Urinary bladder (tissue), 3 donors: ENCODE measurements at regions not wholly inside any gene's neighbourhood (a gene's known extent, or its start where the extent isn't known, plus 50 kb on each side); places are given as distances from the start of the nearest gene placed in this dataset.

Experiments used
- DNase-seq: peaks from one replicate; pipeline ENCODE4 v3.0.0-alpha.2; 2015; ENCODE audit errors: extremely low spot score
- H3K27ac ChIP-seq: one replicate; pipeline ENCODE4 v1.5.1; 2013; ENCODE audit warnings: low read depth, mild to moderate bottlenecking, moderate library complexity
- H3K36me3 ChIP-seq: one replicate; pipeline ENCODE4 v1.6.1; 2013; ENCODE audit warnings: mild to moderate bottlenecking, moderate library complexity; ENCODE audit not compliant: insufficient read depth
- H3K4me1 ChIP-seq: one replicate; pipeline ENCODE4 v1.6.1; 2013; ENCODE audit warnings: mild to moderate bottlenecking, moderate library complexity; ENCODE audit not compliant: insufficient read depth
- H3K4me3 ChIP-seq: one replicate; pipeline ENCODE4 v1.5.1; 2013; ENCODE audit warnings: low read depth, low read length
- WGBS: extraction: QIAGEN DNeasy Blood & Tissue Kit; methylation state at CpG from one replicate; pipeline ENCODE4 v1.1.7; 2013; 5-methylcytosine and 5-hydroxymethylcytosine counted together
- donor health status: healthy with polysubstance abuse.
- donor health status: healthy.

DNA sequence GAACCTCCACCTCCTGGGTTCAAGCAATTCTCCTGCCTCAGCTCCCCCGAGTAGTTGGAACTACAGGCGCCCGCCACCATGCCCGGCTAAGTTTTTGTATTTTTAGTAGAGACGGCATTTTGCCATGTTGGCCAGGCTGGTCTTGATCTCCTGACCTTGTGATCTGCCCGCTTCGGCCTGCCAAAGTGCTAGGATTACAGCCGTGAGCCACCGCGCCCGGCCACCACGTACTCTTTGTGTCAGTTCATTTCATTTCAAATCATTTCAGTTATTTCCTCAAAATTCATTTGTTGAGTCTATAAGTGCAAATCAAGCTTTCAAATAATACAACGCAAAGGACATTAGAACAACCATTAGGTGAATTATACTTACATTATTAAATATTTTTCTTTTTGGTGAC lies 943.8 kb downstream of the TYW1 start:
- H3K36me3 ChIP-seq: no peaks in the 10 kb centered on the region
- no peak overlapping the region for H3K4me3 ChIP-seq
- H3K27ac ChIP-seq: no peak overlapping the region
- no peaks in the 10 kb centered on the region for H3K4me1 ChIP-seq
- no peak for DNase-seq
- 96% methylated on average over 13 of the region's 13 CpGs for WGBS

DNA sequence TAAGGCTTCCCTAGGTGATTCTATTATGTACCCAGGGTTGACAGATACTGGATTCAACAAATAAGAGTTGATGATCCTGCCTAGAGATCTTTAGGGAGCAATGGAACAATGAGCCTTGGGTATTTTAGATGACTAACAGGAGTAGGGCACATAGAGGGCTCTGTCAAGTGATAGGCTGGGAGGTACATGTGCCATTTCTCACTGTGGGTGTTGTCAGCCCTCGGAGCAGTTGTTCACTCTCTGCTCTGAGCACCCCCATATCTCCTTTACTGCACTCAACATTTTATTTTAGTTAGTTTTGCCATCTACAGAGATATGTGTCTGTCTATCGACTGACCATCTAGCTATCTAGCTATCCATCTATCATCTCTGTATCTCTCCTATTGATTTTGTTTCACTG lies 950.6 kb downstream of the TYW1 start:
- H3K4me3 ChIP-seq: no peak overlapping the region
- WGBS: 90% methylated on average over 2 of the region's 2 CpGs
- H3K27ac ChIP-seq: no peak overlapping the region
- H3K36me3 ChIP-seq: no peaks in the 10 kb centered on the region
- DNase-seq: no peak
- H3K4me1 ChIP-seq: no peaks in the 10 kb centered on the region

DNA sequence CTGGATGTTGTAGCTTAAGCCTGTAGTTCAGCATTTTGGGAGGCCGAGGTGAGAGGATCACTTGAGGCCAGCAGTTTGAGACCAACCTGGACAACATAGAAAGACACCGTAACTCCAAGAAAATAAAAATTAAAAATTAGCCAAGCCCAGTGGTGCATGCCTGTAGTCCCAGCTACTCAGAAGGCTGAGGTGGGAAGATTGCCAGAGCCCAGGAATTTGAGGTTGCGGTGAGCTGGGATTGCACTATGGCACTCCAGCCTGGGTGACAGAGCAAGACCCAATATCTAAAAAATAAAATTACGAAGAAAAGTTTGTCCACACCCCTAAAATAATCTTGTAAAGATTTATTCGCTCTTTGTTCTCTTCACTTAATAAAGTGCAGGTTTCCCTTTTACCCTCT lies 951.0 kb downstream of the TYW1 start:
- H3K27ac ChIP-seq: no peak overlapping the region
- 87% methylated on average over 5 of the region's 5 CpGs for WGBS
- no peak for DNase-seq

DNA sequence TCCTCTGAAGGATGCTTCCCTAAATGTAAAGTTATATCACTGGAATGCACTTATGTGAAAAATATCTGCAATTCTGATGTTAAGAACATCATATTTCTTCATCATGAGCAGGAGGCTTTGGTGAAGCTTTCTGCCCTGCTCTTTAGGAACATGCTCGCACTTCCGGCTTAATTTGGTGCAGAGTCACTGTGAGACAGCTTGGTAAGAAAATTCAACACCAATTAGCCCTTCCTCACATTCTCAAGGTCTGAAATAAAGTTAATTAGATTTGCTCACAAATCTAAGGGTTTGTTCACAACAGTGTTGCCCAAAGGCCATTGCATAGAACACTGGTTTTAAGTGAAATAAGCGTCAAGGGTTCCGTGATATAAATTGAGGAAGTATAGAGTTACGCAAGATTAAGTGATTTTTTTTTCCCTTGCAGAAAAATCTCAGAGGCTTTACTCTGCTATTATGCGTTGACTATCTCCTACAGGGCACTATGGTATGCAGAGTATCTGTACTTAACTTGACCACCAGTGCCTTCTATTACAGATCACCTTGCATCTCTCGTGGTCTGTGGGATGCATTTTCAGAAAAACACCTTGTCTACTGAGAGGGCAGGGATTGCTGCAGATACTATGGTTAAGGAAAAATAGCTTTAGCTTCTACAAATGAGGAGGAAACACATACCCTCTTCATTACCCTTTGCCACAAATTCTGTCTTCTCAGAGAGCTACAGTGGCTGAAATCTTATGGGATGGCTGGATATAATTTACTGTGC lies 953.9 kb downstream of the TYW1 start:
- no peak overlapping the region for H3K4me3 ChIP-seq
- WGBS: 57% methylated on average over 7 of the region's 7 CpGs
- H3K36me3 ChIP-seq: no peaks in the 10 kb centered on the region
- no peak overlapping the region for H3K27ac ChIP-seq
- DNase-seq: no peak
- no peaks in the 10 kb centered on the region for H3K4me1 ChIP-seq

More for the DNA sequence above, 951.0 kb downstream of the TYW1 start:
- H3K4me1 ChIP-seq: no peaks in the 10 kb centered on the region
- no peak overlapping the region for H3K4me3 ChIP-seq
- no peaks in the 10 kb centered on the region for H3K36me3 ChIP-seq

DNA sequence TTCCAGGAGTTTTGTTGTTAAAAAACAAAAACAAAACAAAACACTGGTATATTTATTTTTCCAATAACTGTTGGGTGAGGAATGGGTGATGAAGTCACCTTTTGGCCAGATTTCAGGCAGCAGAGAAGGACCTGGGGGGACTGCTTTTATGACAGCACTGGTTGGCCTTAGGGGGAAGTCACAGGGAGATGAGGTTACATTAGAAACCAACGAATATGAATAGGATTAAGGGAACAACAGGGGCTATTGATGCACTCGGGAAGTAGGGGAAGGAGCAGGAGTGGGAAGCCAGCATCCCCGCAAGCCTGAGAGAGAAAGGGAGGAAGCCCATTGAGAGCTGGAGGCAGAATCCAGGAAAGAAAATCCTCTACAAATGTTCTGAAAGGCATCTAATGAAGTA lies 958.4 kb downstream of the TYW1 start:
- WGBS: 44% methylated on average over 3 of the region's 3 CpGs
- no peak overlapping the region for H3K27ac ChIP-seq
- no peak for DNase-seq
- no peaks in the 10 kb centered on the region for H3K4me1 ChIP-seq
- H3K4me3 ChIP-seq: no peak overlapping the region
- H3K36me3 ChIP-seq: no peaks in the 10 kb centered on the region

DNA sequence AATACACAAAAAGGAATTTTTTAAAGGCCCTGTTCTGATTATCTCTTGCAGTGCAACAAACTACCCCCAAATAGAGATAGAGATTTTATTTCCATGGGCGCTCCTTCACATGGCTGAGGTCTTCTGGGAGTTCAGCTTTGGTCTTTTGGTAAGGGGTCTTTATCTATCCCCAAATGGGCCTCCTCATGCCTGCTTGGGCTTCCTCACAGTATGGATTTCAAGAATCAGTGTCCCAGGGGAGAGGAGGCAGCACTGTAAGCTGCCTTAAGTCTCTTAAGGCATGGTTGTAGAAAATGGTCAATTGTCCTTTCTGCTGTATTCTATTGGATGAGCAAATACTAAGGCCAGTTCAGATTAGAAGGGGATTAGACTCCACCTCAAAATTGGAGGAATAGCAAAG lies 966.2 kb downstream of the TYW1 start:
- no peak for DNase-seq

DNA sequence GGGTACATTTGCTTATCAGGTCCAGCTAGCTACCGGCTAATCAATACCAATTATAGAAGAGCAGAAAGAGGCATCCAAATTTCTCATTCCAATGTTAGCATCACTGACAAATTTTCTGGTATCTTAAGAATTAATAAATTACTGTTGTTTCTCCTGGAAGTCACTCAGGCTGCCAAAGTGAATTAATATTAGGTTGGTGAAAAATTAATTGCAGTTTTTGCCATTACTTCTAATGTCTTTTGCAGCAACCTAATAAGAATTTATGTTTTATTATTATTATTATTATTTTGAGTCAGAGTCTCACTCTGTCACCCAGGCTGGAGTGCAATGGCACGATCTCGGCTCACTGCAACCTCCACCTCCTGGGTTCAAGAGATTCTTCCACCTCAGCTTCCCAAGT lies 979.9 kb downstream of the TYW1 start:
- Histone ChIP-seq H3K36me3 (no peaks in the 10 kb centered on the region), H3K4me1 (no peaks in the 10 kb centered on the region), H3K4me3 (no peak overlapping the region), H3K27ac (no peak overlapping the region)
- 94% methylated on average over 3 of the region's 3 CpGs for WGBS
- no peak for DNase-seq

More for the DNA sequence above, 966.2 kb downstream of the TYW1 start:
- Histone ChIP-seq H3K4me1 (no peaks in the 10 kb centered on the region), H3K27ac (no peak overlapping the region), H3K36me3 (no peaks in the 10 kb centered on the region), H3K4me3 (no peak overlapping the region)
- 92% methylated on average over 1 of the region's 1 CpG for WGBS

DNA sequence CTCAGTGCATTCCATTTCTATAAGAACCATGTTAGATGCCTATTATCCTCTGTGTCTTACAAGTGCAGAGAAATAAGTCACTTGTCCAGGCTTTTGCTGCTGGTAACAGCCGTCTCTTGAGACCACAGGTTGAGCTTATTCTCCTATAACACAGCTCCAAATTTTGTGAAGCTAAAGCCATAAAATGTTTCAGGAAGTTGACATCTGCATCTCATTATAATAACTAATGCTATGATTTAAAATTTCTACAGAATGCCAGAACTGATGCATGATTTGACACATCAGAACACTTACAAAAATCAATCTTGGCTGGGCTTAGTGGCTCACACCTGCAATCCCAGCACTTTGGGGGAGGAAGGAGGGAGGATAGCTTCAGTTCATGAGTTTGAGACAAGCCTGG lies 986.9 kb downstream of the TYW1 start:
- no peaks in the 10 kb centered on the region for H3K36me3 ChIP-seq
- WGBS: 51% methylated on average over 1 of the region's 1 CpG
- no peak for DNase-seq

DNA sequence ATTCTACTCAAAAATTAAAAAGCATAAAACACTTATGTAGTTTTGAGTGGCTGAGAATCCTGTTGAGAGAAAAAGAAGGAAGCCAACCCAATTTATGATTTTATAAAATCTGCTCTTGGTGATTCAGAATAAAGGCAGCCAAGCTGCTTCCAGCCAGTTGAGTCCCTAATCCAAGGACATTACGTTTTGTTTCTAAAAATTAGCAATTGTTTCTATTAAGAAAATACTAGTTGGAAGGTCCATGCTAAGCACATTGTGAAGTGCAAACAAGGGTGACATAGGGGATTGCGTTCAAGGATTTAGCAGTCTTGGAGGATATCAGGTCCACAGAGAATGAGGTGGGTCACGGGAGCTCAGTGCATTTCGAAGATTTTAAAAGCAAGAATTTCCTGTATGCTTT lies 987.7 kb downstream of the TYW1 start:
- H3K4me3 ChIP-seq: no peak overlapping the region
- no peaks in the 10 kb centered on the region for H3K4me1 ChIP-seq
- H3K27ac ChIP-seq: no peak overlapping the region
- WGBS: 43% methylated on average over 4 of the region's 4 CpGs
- no peaks in the 10 kb centered on the region for H3K36me3 ChIP-seq
- DNase-seq: no peak

More for the DNA sequence above, 986.9 kb downstream of the TYW1 start:
- H3K4me3 ChIP-seq: no peak overlapping the region
- H3K4me1 ChIP-seq: no peaks in the 10 kb centered on the region
- H3K27ac ChIP-seq: no peak overlapping the region

DNA sequence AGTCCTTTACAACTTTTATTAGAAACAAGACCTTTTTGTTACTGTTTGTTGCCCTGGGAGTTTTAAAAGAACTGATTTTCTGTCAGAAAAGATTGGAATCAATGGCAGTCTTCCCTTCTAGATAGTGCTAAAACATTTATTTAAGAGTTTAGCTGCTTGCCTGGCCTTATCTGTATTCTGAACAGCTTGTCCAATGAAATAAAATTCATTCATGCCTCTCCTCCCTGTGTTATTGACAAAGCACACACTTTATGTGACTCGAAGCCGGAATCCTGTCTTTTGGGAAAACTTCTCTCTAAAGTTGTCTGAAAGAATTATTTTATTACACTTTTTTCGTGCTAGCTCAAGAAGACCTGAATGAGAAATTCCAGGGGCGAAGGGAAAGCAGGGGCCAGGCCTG lies 992.5 kb downstream of the TYW1 start:
- peak; percentile 15 for DNase-seq
- WGBS: 69% methylated on average over 4 of the region's 4 CpGs
- Histone ChIP-seq H3K36me3 (no peaks in the 10 kb centered on the region), H3K27ac (no peak overlapping the region), H3K4me3 (no peak overlapping the region), H3K4me1 (no peaks in the 10 kb centered on the region)

DNA sequence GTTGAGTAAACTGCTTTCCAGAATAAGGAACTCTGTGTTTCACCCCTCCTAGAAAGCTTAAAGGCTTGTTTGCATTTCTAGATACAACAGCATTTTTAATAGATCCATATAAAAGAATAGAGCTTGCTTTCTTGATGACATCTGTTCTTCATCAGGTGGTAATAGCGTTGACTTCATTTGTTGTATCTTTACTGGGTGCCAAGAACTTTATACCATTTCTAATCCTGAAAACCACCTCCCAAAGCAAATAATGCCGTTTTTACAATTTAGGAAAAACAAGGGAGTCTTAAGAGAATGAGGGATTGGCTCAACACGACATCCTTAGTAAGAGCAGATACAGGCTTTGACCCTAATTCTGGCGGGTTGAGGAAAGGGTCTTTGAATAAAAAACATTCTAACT lies 993.4 kb downstream of the TYW1 start:
- DNase-seq: peak; percentile 28
- Histone ChIP-seq H3K27ac (no peak overlapping the region), H3K4me1 (no peaks in the 10 kb centered on the region), H3K36me3 (no peaks in the 10 kb centered on the region), H3K4me3 (no peak overlapping the region)
- 38% methylated on average over 4 of the region's 4 CpGs for WGBS

DNA sequence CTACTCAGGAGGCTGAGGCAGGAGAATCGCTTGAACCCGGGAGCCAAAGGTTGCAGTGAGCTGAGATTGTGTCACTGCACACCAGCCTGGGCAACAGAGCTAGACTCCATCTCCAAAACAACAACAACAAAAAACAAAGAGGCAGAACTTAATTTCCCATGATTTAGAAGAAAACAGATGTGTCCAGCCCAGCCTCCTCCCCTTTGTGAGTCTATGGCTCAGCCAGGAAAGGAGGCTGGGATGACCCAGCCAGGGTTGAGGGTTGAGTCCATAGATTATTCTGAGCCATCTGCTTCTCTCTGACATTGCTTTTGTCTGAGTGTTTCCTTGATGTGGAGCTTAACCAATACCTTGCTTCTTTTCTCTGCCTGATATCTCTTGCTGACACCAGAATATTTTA lies 994.1 kb downstream of the TYW1 start:
- Histone ChIP-seq H3K4me1 (no peaks in the 10 kb centered on the region), H3K27ac (no peak overlapping the region), H3K4me3 (no peak overlapping the region), H3K36me3 (no peaks in the 10 kb centered on the region)
- 97% methylated on average over 2 of the region's 2 CpGs for WGBS
- no peak for DNase-seq

DNA sequence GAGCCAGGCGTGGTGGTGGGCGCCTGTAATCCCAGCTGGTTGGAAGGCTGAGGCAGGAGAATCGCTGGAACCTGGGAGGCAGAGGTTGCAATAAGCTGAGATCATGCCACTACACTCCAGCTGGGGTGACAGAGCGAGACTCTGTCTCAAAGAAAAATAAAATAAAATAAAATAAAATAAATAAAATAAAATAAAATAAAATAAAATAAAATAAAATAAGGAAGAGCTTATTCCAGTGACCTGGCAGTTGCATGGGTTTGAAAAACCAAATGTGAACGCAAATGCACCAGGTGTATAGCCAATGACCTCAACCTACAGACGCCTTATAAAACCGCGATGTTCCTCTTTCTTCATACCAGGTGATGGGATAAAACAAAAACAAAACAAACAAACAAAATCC lies 995.7 kb downstream of the TYW1 start:
- H3K4me3 ChIP-seq: no peak overlapping the region
- H3K4me1 ChIP-seq: no peaks in the 10 kb centered on the region
- no peaks in the 10 kb centered on the region for H3K36me3 ChIP-seq
- no peak for DNase-seq
- H3K27ac ChIP-seq: no peak overlapping the region
- 90% methylated on average over 8 of the region's 8 CpGs for WGBS

DNA sequence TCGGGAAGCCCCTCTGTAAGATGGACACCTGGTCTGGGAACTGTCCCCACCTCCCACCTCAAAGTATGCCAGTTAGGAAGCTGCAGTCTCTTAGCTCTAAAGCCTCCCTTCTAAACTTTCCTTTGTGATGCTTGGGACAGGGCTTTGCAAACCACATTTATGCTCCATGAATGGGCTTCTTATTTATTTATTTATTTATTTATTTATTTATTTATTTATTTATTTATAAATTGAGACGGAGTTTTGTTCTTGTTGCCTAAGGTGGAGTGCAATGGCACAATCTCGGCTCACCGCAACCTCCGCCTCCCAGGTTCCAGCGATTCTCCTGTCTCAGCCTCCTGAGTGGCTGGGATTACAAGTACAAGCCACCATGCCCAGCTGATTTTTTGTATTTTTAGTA lies 1009.4 kb downstream of the TYW1 start:
- no peak for DNase-seq
- H3K36me3 ChIP-seq: no peaks in the 10 kb centered on the region
- no peak overlapping the region for H3K27ac ChIP-seq
- 95% methylated on average over 6 of the region's 6 CpGs for WGBS
- no peaks in the 10 kb centered on the region for H3K4me1 ChIP-seq
- H3K4me3 ChIP-seq: no peak overlapping the region

DNA sequence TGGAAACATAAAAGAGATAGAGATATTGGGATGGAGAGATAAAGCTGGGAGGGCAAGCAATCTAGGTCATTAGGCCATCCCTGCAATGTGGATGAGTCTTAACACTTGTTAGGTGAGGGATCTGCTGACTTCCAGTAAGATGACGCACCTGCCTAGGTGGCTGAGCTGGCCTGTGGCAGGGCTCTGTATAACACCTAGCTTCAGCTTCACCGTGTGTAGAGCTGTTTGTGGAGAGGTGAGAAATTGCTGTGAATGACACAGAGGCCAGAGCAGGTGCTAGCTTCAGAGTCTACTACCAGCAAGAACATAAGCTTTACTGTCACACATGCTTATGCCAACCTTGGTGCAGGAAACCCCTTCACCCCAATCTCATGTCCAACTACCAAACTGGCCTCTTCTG lies 1010.0 kb downstream of the TYW1 start:
- DNase-seq: no peak
- no peaks in the 10 kb centered on the region for H3K36me3 ChIP-seq
- 80% methylated on average over 2 of the region's 2 CpGs for WGBS
- no peak overlapping the region for H3K27ac ChIP-seq
- no peaks in the 10 kb centered on the region for H3K4me1 ChIP-seq
- no peak overlapping the region for H3K4me3 ChIP-seq
